Muscle layer of duodenum (tissue), 2 donors: ENCODE measurements at regions not wholly inside any gene's neighbourhood (a gene's known extent, or its start where the extent isn't known, plus 50 kb on each side); places are given as distances from the start of the nearest gene placed in this dataset.

Source experiments
- H3K27ac ChIP-seq: one replicate; pipeline ENCODE4 v1.7.0; 2013; ENCODE audit warnings: mild to moderate bottlenecking, low read length
- H3K27me3 ChIP-seq: one replicate; pipeline ENCODE4 v1.7.0; 2013; ENCODE audit warnings: low read depth, mild to moderate bottlenecking, control low read depth, low read length
- H3K36me3 ChIP-seq, 2 donors: one replicate each; pipeline ENCODE4 v1.7.0; 2013; ENCODE audit warnings: low read length in 2 of 2, control low read depth in 1 of 2, mild to moderate bottlenecking in 1 of 2; ENCODE audit not compliant: insufficient read depth in 2 of 2, control insufficient read depth in 1 of 2
- H3K4me1 ChIP-seq, 2 donors: one replicate each; pipeline ENCODE4 v1.7.0; 2013; ENCODE audit warnings: low read length in 2 of 2, mild to moderate bottlenecking in 2 of 2, control low read depth in 1 of 2, moderate library complexity in 1 of 2; ENCODE audit not compliant: insufficient read depth in 2 of 2, control insufficient read depth in 1 of 2
- H3K4me3 ChIP-seq, 2 donors: one replicate each; pipeline ENCODE4 v1.7.0; 2013; ENCODE audit warnings: low read length in 2 of 2, low read depth in 1 of 2, mild to moderate bottlenecking in 1 of 2
- H3K9me3 ChIP-seq, 2 donors: one replicate each; pipeline ENCODE4 v1.7.0; 2013; ENCODE audit warnings: low read length in 2 of 2, control low read depth in 1 of 2, mild to moderate bottlenecking in 1 of 2; ENCODE audit not compliant: control insufficient read depth in 1 of 2
- donor health status: healthy.

DNA sequence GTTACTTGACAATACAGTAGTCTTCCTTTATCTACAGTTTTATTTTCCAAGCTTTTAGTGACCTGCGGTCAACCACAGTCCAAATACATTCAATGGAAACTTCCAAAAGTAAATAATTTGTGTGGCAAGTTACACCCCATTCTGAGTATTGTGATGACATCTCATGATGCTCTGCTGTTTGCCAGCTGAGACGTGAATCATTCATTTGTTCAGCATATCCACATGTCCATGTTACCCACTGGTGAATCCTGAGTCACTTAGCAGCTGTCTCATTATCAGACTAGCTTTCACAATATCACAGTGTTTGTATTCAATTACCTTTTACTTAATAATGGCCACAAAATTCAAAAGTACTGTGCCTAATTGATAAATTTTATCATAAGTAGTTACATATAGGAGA lies 179.8 kb downstream of the PRR20E start:
- H3K36me3 ChIP-seq = no peaks in the 10 kb centered on the region
- H3K27me3 ChIP-seq = no peaks in the 10 kb centered on the region
- no peaks in the 10 kb centered on the region for H3K9me3 ChIP-seq
- no peaks in the 10 kb centered on the region for H3K4me1 ChIP-seq
- H3K27ac ChIP-seq = no peak overlapping the region
- H3K4me3 ChIP-seq = no peak overlapping the region

DNA sequence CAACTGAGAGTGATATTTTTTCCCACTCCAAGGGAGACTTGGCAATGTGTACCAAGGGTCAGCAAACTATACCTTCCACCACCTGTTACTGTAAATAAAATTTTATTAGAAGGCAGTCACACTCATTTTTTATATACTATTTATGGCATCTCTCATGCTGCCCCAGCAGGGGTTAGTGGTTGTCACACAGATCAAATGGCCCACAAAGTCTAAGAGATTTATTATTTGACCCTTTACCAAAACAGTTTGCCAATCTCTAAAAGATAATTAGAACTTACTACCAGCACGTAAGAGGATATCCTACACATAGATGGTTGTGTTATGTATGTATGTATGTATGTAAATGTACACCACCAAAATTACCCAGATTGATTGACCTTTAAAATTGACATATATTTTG lies 185.1 kb downstream of the PRR20E start:
- no peaks in the 10 kb centered on the region for H3K4me1 ChIP-seq
- H3K9me3 ChIP-seq = no peaks in the 10 kb centered on the region
- H3K36me3 ChIP-seq = no peaks in the 10 kb centered on the region
- no peak overlapping the region for H3K4me3 ChIP-seq
- no peaks in the 10 kb centered on the region for H3K27me3 ChIP-seq
- no peak overlapping the region for H3K27ac ChIP-seq

- Histone ChIP-seq H3K4me1 (no peaks in the 10 kb centered on the region), H3K4me3 (no peak overlapping the region), H3K27ac (no peak overlapping the region), H3K9me3 (no peaks in the 10 kb centered on the region), H3K36me3 (no peaks in the 10 kb centered on the region), H3K27me3 (no peaks in the 10 kb centered on the region)
Observed at GRCh38 chr13:57353831-57354230, 186.8 kb downstream of the PRR20E start.

- Histone ChIP-seq H3K4me1 (no peaks in the 10 kb centered on the region), H3K27me3 (no peaks in the 10 kb centered on the region), H3K36me3 (no peaks in the 10 kb centered on the region), H3K27ac (no peak overlapping the region), H3K4me3 (no peak overlapping the region), H3K9me3 (no peaks in the 10 kb centered on the region)
Observed at GRCh38 chr13:57375876-57376275, 208.9 kb downstream of the PRR20E start.

GRCh38 chr13:57408312-57408711 lies 223.2 kb upstream of the PCDH17 start:
- no peak overlapping the region for H3K4me3 ChIP-seq
- H3K27me3 ChIP-seq = no peaks in the 10 kb centered on the region
- H3K36me3 ChIP-seq = no peaks in the 10 kb centered on the region
- no peak overlapping the region for H3K27ac ChIP-seq
- no peaks in the 10 kb centered on the region for H3K9me3 ChIP-seq
- no peaks in the 10 kb centered on the region for H3K4me1 ChIP-seq

GRCh38 chr13:57409121-57409520 lies 222.4 kb upstream of the PCDH17 start:
- no peak overlapping the region for H3K4me3 ChIP-seq
- H3K36me3 ChIP-seq = no peaks in the 10 kb centered on the region
- no peak overlapping the region for H3K27ac ChIP-seq

GRCh38 chr13:57409656-57410055 lies 221.9 kb upstream of the PCDH17 start:
- H3K27ac ChIP-seq = no peak overlapping the region
- no peaks in the 10 kb centered on the region for H3K9me3 ChIP-seq
- H3K36me3 ChIP-seq = no peaks in the 10 kb centered on the region
- no peaks in the 10 kb centered on the region for H3K4me1 ChIP-seq
- H3K4me3 ChIP-seq = no peak overlapping the region
- no peaks in the 10 kb centered on the region for H3K27me3 ChIP-seq

More at GRCh38 chr13:57409121-57409520, 222.4 kb upstream of the PCDH17 start:
- H3K27me3 ChIP-seq = no peaks in the 10 kb centered on the region
- H3K4me1 ChIP-seq = no peaks in the 10 kb centered on the region
- no peaks in the 10 kb centered on the region for H3K9me3 ChIP-seq

DNA sequence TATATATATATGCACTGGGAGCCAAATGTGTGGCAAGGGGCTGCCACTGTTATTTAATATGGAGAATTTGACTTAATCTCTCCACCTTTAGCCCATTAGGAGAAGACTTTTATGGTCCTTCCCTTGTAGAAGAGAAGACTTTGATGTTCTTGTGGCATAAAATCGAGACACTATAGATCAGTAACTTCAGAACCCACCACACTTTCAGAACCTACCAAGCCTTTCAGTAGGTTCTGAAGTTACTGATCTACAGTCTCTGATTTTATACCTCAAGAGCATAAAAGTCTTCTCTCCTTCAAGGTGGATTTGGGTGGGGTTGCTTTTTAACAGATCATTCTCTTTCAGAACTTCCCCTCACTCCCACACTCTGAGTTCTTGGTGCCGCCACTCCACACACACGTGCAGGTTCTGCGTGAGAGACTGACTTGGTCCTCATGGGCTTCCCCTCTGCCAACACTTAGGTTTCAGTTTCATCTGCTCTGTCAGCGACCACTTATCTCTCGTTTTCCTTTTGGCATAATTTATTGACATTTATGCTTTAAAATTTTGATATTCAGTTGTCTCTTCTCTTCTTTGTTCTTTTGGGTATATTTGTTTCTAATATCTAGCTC lies 213.4 kb upstream of the PCDH17 start:
- H3K4me3 ChIP-seq = no peak overlapping the region
- no peaks in the 10 kb centered on the region for H3K27me3 ChIP-seq
- no peaks in the 10 kb centered on the region for H3K9me3 ChIP-seq
- H3K36me3 ChIP-seq = no peaks in the 10 kb centered on the region
- no peaks in the 10 kb centered on the region for H3K4me1 ChIP-seq
- H3K27ac ChIP-seq = no peak overlapping the region

GRCh38 chr13:57424379-57424778 lies 207.2 kb upstream of the PCDH17 start:
- Histone ChIP-seq H3K27ac (no peak overlapping the region), H3K9me3 (peaks cover 0 to 6% of the 10 kb centered on the region in 2 donors), H3K4me3 (no peak overlapping the region), H3K36me3 (no peaks in the 10 kb centered on the region), H3K4me1 (no peaks in the 10 kb centered on the region), H3K27me3 (no peaks in the 10 kb centered on the region)

DNA sequence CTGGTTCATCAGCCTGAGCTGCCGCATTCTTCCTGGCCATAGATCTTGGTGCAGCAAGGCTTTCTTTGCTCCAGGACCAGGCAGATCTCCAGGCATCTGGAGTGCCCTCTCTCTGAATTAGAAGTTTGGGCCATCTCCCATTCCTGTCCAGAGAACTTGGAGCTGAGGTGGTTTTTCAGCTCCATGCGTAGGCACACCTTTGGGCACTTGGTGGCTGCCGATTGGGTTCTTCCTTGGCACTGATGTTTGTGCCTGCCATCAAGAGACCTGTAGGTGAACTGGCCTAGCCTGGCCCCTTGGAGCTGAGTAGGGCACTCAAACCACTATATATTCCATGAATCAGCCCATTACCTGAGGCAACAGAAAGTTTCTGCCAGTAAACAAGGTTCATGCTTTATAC lies 206.0 kb upstream of the PCDH17 start:
- no peak overlapping the region for H3K27ac ChIP-seq
- no peak overlapping the region for H3K4me3 ChIP-seq
- no peaks in the 10 kb centered on the region for H3K27me3 ChIP-seq
- H3K4me1 ChIP-seq = no peaks in the 10 kb centered on the region
- peaks cover 0 to 6% of the 10 kb centered on the region in 2 donors for H3K9me3 ChIP-seq
- H3K36me3 ChIP-seq = no peaks in the 10 kb centered on the region

GRCh38 chr13:57437587-57437986 lies 194.0 kb upstream of the PCDH17 start:
- Histone ChIP-seq H3K36me3 (no peaks in the 10 kb centered on the region), H3K9me3 (peaks cover 0 to 4% of the 10 kb centered on the region in 2 donors), H3K27me3 (no peaks in the 10 kb centered on the region), H3K27ac (no peak overlapping the region), H3K4me3 (no peak overlapping the region), H3K4me1 (no peaks in the 10 kb centered on the region)

DNA sequence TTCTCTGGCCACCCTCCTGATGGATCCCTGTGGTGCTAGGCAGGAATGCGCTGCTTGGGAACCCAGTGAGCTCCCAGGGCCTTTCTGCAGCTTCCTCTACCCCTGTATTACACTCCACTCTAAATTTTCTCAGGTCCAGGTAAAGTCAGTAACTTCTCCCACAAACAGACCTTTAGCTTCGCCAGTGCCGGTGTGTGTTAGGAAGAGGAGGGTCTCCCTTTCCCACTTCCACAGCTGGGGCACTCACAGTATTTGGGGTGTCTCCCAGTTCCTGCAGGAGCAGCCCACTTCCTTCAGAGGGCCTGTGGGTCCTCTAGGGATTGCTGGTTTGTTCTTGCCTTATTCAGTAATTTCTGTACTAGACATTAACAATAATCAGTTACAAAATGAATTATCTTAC lies 193.5 kb upstream of the PCDH17 start:
- H3K4me1 ChIP-seq = no peaks in the 10 kb centered on the region
- H3K9me3 ChIP-seq = no peaks in the 10 kb centered on the region
- no peaks in the 10 kb centered on the region for H3K36me3 ChIP-seq
- H3K4me3 ChIP-seq = no peak overlapping the region
- no peak overlapping the region for H3K27ac ChIP-seq
- no peaks in the 10 kb centered on the region for H3K27me3 ChIP-seq
